GM18499 (cell line): ENCODE measurements at regions not wholly inside any gene's neighbourhood (a gene's known extent, or its start where the extent isn't known, plus 50 kb on each side); places are given as distances from the start of the nearest gene placed in this dataset.
"Not testable (repeated sequence)": the region's sequence is repeated elsewhere in the genome, so short reads cannot be mapped to it uniquely, and the experiment has no call there.

Experiments used
- ATAC-seq: cut with Tn5 transposase; IDR thresholded peaks from one replicate; pipeline ENCODE4 v1.9.1; 2021; ENCODE audit warnings: moderate number of reproducible peaks; ENCODE audit not compliant: insufficient read depth, unreplicated experiment

DNA sequence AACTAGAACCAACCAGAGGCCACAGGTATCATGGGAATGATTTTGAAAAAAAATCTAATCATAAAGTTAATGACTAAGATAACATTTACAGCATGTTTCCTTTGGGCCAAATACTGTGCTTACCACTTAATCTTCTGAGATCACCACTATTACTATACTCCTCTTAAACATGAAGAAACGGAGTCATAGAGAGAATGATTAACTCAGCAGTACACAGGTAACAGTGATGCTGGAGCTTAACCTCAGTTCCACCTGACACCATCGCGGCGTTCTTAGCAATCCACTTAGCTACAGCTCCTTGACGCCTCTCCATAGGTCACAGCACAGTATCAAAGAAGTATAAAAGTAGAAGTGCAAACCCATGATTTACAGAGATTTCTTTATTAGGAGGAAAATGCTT, 592.6 kb upstream of the SLIT2 start:
- ATAC-seq, result no peak

DNA sequence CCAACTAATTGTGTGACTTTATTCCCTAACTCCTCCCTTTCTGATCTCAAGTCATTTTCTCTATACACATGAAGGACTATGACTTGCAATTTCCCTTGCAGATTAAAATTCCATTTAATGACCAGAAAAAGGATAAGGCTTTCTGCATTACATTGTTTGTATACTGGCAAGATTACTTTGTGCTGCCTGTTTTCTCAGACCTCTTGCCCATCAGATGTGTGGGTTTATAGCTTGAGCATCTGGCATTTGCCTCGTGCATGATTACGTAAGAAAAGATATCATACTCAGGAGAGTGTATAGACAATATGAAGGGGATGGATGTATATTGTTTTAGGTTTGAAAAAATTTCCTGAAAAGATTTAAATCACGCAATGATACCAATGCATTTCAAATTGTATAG, 593.8 kb upstream of the SLIT2 start:
- ATAC-seq, result no peak

DNA sequence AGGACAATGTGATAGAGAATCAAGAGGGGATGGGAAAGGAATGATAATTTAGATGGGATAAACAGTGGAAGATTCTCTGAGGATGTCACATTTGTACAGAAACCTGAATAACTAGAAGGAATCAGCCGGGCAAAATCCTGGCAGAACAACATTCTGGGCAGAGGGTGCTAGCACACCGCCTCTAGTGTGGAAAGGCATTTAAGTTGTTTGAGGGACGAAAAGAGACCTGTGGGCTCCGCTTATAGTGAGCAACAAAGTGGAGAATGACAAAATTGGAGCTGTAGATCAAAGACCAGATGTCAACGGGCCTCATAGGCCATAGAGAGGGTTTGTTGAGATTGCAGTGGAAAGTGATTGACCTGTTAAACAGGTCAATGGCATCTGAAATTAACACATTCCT, 596.0 kb upstream of the SLIT2 start:
- no peak for ATAC-seq

DNA sequence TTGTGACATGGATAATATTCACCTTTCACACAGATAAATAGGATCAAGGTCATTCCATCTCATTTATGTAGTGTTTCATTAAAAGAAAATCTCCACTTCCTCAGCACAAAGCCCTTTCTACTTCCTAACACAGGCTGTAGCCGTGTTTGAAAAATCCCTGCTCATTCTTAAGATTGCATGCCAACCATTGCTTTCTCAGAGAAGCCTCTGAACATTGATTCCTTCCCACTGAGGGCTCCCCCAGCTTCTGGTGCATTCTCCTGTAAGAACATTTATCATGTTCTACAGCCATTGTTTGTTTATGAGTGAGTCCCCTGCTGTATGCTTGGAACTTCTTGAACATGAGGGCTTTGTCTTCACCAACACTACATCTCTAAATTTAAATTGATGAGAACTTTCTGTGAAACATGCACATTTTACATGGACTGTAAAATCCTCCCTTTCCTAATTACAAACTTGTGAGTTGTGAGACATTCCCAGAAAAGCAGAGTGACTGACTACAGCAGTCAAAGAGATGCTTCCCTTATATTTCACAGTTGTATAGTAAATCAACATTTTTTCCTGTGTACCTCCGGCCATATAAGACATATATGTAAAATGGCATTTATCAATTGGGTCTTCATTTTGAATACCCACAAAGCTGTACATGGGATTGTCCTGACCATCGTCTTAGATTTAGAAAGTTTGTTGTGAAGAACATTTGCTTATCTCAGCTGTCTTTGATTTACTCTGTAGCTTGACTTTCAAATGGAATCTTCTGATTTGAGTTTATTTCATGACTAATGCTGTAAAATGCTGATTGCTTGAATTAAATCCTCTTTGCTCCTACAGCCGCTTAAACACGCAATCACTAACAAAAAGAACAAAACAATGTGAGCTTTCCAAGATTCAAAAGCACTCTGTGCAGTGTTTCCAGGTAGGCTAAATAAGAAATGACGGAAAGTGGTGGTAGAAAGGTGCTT, 600.5 kb upstream of the SLIT2 start:
- ATAC-seq, result no peak

DNA sequence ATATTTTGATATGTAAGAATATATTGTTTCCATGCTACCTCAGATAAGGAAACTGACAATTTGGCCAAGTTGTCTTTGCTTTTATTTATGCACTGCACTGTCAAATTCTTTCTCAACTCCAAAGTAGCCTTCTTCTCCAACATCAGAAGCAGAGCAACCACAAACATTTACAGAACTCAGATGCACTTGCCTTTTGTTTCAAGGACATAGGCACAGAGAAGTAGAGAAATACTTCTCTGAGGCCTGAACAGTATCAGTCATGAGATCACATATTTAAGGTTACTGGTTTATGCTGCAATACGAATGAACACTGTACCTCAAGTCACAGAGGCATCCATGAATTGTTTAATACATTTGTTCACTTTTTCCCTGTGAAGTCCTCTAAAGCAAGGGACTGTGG, 606.1 kb upstream of the SLIT2 start:
- ATAC-seq, result no peak

DNA sequence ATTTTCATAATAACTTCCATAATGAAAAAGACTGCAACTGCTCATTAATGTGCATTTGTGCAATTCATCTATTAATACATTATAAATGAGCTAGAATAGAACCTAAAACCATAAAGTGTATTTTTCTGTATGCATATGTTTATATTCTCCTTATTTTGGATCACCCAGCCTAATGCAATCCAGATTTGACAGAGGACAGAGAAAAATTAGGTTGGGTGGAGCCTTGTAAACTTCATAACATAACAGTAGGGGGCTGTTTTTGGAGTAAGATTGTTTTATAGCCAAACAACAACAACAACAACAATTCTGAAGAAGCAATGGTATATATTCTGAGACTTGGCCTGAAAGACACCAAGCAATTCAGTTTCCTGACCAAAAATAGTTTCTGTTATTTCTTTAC, 615.3 kb upstream of the SLIT2 start:
- ATAC-seq, result no peak

DNA sequence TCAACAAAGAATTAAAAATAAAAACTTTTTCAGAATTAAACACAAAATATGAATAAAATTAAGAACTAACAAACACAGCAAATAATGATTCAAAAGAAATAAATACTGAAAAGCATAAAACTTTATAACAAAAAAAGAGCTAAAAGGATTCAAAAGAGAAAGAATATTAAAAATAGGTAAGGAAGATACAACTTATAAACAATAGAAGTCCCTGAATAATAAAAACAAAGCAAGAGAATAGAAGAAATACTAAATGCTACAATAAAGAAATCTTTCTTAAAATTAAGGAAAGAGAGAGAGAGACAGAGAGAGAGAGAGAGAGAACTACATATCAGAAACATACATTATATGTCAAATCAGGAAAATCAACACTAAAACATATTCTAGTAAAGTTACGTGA, 619.9 kb upstream of the SLIT2 start:
- no peak for ATAC-seq

DNA sequence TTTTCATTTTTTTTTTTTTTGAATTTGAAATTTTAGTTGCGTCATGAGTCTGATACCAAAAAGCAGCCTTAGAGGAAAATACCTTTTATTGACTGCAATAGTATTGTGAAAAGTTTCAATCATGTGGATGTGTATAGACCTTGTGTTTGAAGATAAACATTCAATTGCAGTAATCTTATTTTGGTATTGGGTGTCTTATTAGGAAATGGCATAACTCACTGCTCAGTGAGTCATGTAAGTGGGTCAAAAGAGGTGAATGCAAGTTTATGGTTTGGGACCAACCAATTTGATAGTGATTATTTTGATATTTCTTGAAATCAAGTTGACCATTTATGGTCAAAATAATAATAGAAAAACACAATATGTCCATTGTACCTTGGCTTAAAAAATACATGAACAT, 627.8 kb upstream of the SLIT2 start:
- ATAC-seq, result no peak

DNA sequence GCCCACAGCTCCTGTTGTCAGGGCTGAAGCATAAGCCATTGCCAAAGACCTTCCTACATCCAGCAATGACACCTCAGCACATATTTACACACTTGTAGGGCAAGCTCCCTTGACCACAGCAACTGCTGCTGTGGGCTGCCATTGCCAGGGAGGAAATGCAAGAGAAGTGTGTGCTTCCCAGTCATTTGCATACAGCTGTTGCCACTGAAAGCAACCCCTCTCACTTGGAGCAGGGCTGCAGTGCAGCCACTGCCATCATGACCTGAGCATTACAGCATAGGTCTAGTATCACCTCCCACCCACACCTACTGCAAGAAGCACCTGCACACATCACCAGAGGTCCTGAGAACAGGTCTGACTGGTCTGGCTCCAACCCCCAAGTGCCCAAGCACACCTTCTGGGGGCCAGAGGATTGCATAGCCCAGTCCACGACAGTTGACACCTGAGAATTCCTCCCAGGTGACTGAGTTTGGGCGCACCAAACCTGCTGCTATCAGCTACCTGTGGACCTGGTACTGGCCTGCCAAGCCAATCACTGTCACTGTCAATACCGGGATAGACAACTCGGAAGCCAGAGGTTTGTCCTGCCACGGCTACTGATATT, 636.5 kb upstream of the SLIT2 start:
- ATAC-seq, result no peak

DNA sequence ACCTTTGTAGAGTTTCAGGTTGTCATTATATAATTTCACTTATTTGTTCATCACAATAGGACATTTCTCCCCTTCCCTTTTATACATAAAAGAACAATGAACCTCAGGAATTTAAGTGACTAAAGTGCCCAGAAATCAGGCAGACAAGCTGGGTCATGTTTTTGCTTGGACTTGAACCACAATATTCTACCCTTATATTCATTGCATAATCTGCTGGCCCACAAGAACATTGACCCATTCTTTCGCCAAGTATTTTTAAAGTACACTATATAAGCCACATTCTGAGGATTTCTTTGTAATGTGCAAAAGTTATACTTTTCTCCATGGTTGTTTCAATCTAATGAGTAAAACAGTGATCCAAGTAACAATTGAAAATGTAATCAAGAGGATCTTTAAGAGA, 637.5 kb upstream of the SLIT2 start:
- ATAC-seq, result no peak

DNA sequence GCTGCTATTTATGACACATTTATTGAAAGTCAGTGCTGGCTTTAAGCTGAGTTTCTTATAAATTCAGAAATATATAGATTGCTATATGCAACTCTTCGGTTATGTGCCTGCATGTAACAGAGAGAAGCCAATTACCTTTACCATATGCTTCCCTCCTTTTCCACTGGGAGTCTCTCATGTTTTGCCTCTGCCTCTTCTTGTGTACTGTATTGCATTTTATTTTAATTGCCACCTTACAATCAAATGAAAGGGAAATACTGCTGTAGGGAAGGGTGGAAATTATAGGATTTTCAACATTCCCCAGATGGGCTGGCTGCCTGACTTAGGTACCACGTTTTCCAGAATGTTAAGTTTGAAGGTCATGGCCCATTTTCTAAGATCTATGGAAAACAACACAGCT, 655.4 kb upstream of the SLIT2 start:
- ATAC-seq, result no peak

DNA sequence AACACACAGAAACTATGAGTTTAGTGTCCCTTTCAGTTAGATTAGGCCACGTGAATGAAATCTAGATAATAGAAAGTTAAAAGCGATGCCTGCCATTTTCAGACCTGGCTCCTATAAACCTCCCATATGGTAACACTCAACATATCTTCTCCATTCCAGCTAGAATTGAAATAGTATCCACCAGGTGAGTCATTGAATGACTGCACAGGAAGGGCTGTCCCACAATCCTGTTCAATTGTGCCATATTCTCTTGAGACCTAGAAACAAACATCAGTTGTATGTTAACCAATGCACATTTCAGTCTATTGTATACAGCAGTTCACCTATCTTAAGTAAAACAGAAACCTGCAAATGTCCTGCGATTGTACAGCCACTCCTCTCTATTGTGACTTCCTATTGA, 659.3 kb upstream of the SLIT2 start:
- no peak for ATAC-seq

DNA sequence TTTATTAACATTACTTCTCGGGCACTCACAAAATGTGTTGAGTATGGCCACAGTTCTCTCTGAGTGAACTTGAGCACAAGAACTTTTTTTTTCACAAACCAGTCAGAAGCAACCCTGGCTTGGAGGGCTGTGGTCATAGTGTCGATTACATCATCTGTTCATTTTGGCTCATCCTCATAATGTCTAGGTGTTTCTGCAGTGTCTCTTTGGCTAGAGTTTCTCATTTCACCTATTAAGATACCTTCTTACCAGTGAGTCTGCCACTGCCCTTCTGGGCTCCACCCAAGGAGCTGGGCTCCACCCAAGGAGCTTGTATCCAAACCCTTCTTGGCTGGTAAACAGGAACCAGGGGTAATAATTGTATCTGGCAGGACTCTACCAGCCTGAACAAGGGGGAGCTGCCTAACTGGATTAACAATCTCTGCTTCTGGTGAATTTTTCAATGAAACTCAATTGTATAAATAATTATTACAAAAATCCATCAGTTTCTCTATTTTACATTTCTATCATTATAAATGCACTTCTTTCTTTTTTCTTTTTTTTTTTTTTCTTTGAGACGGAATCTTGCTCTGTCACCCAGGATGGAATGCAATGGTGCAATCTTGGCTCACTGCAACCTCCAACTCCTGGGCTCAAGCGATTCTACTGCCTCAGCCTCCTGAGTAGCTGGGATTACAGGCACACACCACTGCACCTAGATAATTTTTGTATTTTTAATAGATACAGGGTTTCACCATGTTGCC, 667.7 kb upstream of the SLIT2 start:
- no peak for ATAC-seq

DNA sequence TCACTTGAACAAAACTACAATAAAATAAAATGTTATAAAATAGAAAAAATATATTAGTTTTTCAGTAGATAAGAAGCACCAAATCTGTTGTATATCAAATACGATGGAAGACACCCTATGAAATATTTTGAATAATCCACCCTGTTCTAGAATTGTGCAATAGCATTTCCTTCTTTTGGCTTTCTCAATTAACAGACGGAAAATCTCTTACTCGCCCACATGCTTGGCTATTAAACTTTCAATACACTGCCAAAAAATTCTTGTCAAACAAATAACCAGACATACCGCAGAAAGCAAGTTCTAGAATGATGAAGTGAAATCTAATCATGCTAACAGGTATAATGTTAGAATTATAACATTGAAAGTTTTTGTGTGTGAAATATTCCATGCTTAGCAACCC, 671.6 kb upstream of the SLIT2 start:
- ATAC-seq, result no peak

DNA sequence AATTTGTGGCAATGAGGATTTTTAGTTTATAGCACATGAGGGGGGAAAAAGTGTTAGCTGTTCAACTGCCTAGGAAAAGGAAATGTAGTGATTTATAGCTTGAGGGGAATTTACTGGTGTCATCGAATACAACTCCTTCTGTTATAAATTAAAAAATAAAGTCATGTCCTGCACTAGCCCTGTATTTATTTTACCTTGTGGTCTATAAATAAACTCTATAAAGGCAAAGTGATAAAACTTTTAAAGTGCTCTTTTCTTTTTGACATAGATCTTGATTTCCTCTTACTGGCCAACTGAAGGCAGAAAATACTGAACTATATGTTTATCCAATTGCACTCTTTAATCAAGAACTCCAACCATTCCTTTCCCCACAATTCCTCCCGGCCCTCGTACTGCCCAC, 672.1 kb upstream of the SLIT2 start:
- no peak for ATAC-seq

DNA sequence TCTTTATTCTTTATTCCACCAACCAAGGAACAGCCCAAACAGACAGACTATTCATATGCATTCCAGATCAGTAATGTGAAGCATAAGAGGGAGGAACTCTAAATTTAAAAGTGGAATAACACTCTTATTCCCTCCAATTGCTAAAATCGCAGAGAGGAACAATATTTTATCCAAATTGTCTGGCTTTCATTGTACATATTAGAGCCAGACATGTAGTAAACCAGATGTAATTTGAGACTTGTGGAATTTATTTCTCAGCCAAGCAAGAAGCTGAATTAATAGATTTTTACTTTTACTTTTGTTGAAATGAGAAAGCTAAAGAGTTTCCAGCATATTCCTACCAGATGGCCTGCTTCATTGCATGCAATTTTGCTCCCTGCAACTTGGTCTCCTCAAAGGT, 674.6 kb upstream of the SLIT2 start:
- ATAC-seq, result no peak

DNA sequence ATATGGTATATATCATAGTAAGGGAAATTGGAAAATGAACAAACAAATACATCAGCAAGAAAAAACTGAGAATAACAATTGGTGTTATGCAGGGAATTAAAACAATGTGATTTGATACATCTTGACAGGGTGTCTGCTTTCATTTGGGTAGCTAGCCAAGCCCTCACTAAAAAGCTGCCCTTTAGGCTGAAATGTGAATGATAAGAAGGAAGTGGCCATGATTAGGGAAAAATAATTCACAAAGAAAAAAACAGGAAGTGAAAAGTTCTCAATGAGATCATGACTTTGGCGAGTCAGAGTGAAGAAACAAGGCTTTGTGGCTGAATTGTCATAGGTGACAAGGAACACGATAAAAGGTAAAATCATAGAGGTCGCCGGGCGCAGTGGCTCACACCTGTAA, 675.8 kb upstream of the SLIT2 start:
- no peak for ATAC-seq

DNA sequence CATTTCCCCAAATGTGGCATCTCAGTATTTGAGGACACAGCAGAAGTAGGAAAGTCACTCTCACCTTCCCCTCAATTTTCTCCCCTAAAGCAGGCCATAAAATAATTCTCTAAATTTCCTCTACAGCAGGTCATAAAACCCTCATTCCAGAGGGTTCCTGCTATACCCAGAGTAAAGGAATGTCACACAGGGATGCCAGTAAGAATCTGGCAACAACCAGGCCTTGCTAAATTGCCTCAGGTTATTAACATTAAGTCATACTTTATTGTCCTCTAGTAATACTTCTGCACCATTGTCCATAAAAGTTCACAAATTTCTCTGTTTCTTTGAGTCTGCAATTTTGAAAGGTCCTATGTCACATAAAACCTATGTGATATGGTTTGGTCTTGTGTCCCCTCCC, 685.7 kb upstream of the SLIT2 start:
- ATAC-seq, result no peak

DNA sequence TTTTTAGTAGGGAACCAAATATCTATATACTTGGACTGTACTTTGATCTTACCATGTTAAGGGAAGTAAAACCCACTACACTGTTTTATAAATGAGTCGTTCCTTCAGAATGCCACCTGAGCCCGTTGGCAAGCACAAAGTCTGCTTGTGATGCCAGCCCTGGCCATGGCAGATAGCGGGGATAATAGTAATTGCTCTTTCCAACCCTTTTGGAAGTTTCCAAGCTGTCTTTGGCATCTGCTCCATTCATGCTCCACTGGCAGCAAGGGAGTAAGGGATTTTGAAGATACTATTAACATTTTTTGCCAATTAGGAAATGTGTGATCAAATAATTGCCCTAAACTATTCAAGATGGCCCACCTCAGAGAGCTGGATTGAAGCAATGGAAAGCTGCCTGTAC, 689.2 kb upstream of the SLIT2 start:
- no peak for ATAC-seq

DNA sequence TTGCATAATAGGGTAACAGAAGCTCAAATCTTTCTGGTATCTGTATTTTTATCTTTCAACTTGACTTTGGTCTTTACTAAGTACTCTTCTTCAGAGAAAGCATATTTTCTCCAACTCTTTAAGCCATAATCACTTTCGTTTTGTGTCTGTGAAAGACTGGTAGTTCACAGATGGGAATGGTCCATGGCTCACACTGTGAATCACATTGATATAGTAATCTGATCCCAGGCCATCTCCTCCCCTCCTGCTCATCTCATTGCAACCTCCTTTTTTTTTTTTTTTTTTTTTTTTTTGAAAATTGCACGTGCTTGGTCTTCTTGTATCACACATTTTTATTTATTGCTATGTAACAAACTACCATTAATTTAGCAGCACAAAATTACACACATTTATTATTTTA, 694.5 kb upstream of the SLIT2 start:
- no peak for ATAC-seq

DNA sequence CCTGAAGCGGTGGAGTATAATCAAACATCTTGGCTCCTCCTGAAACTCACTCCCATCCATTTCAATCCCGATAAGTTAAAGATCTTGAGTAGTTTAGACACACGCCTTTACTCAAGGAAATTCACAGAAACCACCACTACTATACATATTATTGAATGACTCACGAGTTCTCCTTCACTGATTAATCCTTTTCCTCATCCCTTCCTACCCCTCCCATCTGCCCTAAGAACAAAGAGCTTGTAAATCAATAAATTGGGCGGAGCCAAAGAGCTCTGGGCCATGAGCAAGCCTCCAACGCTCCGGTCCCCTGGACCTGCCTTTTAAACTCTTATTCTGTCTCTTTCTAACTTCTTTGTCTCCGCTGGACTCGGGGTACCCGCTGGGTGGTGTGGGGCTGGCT, 695.4 kb upstream of the SLIT2 start:
- not testable (repeated sequence) for ATAC-seq
